Upper lobe of left lung (tissue), 6 donors: ENCODE measurements at regions not wholly inside any gene's neighbourhood (a gene's known extent, or its start where the extent isn't known, plus 50 kb on each side); places are given as distances from the start of the nearest gene placed in this dataset.

Source experiments
- ATAC-seq, 2 donors: fragments of 200-7000 bp; cut with Tn5 transposase; one replicate each; pipeline ENCODE4 v1.9.1; 2022; ENCODE audit warnings: mild to moderate bottlenecking in 2 of 2, moderate library complexity in 2 of 2; ENCODE audit not compliant: low FRiP score in 2 of 2
- DNase-seq, 2 donors: peaks; one replicate each; pipeline ENCODE4 v3.0.0-alpha.2; 2019 to 2020
- H3K27ac ChIP-seq, 4 donors: fragments of 200-600 bp; sonication (generic); one replicate each; pipeline ENCODE4 v1.5.1; 2016 to 2019
- H3K27me3 ChIP-seq, 4 donors: fragments of 200-600 bp; sonication (generic); one replicate each; pipeline ENCODE4 v1.5.1; 2017 to 2019
- H3K36me3 ChIP-seq, 4 donors: fragments of 200-600 bp; sonication (generic); one replicate each; pipeline ENCODE4 v1.5.1; 2016 to 2019
- H3K4me1 ChIP-seq, 4 donors: fragments of 200-600 bp; sonication (generic); one replicate each; pipeline ENCODE4 v1.5.1; 2018 to 2019
- H3K4me3 ChIP-seq, 4 donors: fragments of 200-600 bp; sonication (generic); one replicate each; pipeline ENCODE4 v1.5.1; 2017 to 2019; ENCODE audit warnings: mild to moderate bottlenecking in 2 of 4, moderate library complexity in 1 of 4
- H3K9me3 ChIP-seq, 4 donors: fragments of 200-600 bp; sonication (generic); one replicate each; pipeline ENCODE4 v1.5.1; 2018 to 2019
- CTCF ChIP-seq, 6 experiments: fragments of 450-650 bp in 4 of 6; fragments of 200-600 bp in 2 of 6; sonication (generic) in 2 of 6; IDR thresholded peaks; one replicate each; pipeline ENCODE4 v1.5.1; 2016 to 2019; ENCODE audit warnings: antibody characterized with exemption in 6 of 6
- EP300 ChIP-seq, 4 donors: sonication (generic); formaldehyde crosslinking; IDR thresholded peaks; one replicate each; pipeline ENCODE4 v1.5.1; 2017; ENCODE audit warnings: antibody characterized with exemption in 4 of 4, control low read depth in 2 of 4
- POLR2A ChIP-seq, 4 donors: fragments of 450-650 bp; IDR thresholded peaks; one replicate each; pipeline ENCODE4 v1.5.1; 2016 to 2017; ENCODE audit warnings: antibody characterized with exemption in 4 of 4, mild to moderate bottlenecking in 2 of 4
- POLR2AphosphoS5 ChIP-seq, 2 donors: sonication (generic); formaldehyde crosslinking; IDR thresholded peaks; one replicate each; pipeline ENCODE4 v1.5.1; 2017; ENCODE audit warnings: antibody characterized with exemption in 2 of 2
- WGBS, 2 donors: methylation state at CpG; one replicate each; pipeline ENCODE4 v1.1.5; 2017 to 2018; 5-methylcytosine and 5-hydroxymethylcytosine counted together
- donor health status: DM: no; HTN: no; CAD: no; lungs with moderate emphysema.
- donor health status: DM: no; HTN: yes; CAD: no; lungs with severe emphysema.

GRCh38 chr15:94791008-94791407 lies 559.6 kb downstream of the MCTP2 start:
- 84 to 87% methylated on average over 2 of the region's 2 CpGs for WGBS, 2 donors
- Histone ChIP-seq H3K9me3 (no peaks in the 10 kb centered on the region), H3K4me1 (no peaks in the 10 kb centered on the region), H3K27ac (no peak overlapping the region), H3K27me3 (no peaks in the 10 kb centered on the region), H3K36me3 (no peaks in the 10 kb centered on the region), H3K4me3 (no peak overlapping the region)
- no peak for TF ChIP-seq POLR2A (IDR thresholded peaks at IDR 0.05)
- no peak for TF ChIP-seq CTCF (IDR thresholded peaks at IDR 0.05)
- TF ChIP-seq POLR2AphosphoS5 (IDR thresholded peaks at IDR 0.05): no peak
- TF ChIP-seq EP300 (IDR thresholded peaks at IDR 0.05): no peak
- ATAC-seq: no peak
- no peak for DNase-seq

GRCh38 chr15:94791510-94791909 lies 560.1 kb downstream of the MCTP2 start:
- 76 to 92% methylated on average over 2 of the region's 2 CpGs for WGBS, 2 donors
- Histone ChIP-seq H3K27me3 (no peaks in the 10 kb centered on the region), H3K36me3 (no peaks in the 10 kb centered on the region), H3K9me3 (no peaks in the 10 kb centered on the region), H3K27ac (no peak overlapping the region), H3K4me3 (no peak overlapping the region), H3K4me1 (no peaks in the 10 kb centered on the region)
- ATAC-seq (no peak), DNase-seq (no peak)
- no peak for TF ChIP-seq EP300 (IDR thresholded peaks at IDR 0.05)
- TF ChIP-seq POLR2AphosphoS5 (IDR thresholded peaks at IDR 0.05): no peak
- TF ChIP-seq CTCF (IDR thresholded peaks at IDR 0.05): no peak
- TF ChIP-seq POLR2A (IDR thresholded peaks at IDR 0.05): no peak

- TF ChIP-seq CTCF (IDR thresholded peaks at IDR 0.05): no peak
- no peak for TF ChIP-seq EP300 (IDR thresholded peaks at IDR 0.05)
- no peak for TF ChIP-seq POLR2A (IDR thresholded peaks at IDR 0.05)
- TF ChIP-seq POLR2AphosphoS5 (IDR thresholded peaks at IDR 0.05): no peak
- Histone ChIP-seq H3K27me3 (no peaks in the 10 kb centered on the region), H3K27ac (no peak overlapping the region), H3K9me3 (peaks cover 0 to 3% (median 0%) of the 10 kb centered on the region in 4 donors), H3K4me1 (no peaks in the 10 kb centered on the region), H3K4me3 (no peak overlapping the region), H3K36me3 (no peaks in the 10 kb centered on the region)
- ATAC-seq (no peak), DNase-seq (no peak)
- WGBS, 2 donors: 86 to 88% methylated on average over 2 of the region's 2 CpGs
Measured at GRCh38 chr15:94792196-94792595, 560.8 kb downstream of the MCTP2 start.

GRCh38 chr15:94793207-94793606 lies 561.8 kb downstream of the MCTP2 start:
- Histone ChIP-seq H3K4me3 (no peak overlapping the region), H3K27me3 (no peaks in the 10 kb centered on the region), H3K27ac (no peak overlapping the region), H3K4me1 (no peaks in the 10 kb centered on the region), H3K9me3 (peaks cover 0 to 3% (median under 1%) of the 10 kb centered on the region in 4 donors), H3K36me3 (no peaks in the 10 kb centered on the region)
- DNase-seq: no peak
- no peak for ATAC-seq
- TF ChIP-seq POLR2A (IDR thresholded peaks at IDR 0.05) (no peak), EP300 (IDR thresholded peaks at IDR 0.05) (no peak), POLR2AphosphoS5 (IDR thresholded peaks at IDR 0.05) (no peak), CTCF (IDR thresholded peaks at IDR 0.05) (no peak)
- 70 to 71% methylated on average over 3 of the region's 3 CpGs for WGBS, 2 donors

GRCh38 chr15:94793641-94794040 lies 562.3 kb downstream of the MCTP2 start:
- 66 to 75% methylated on average over 7 of the region's 7 CpGs for WGBS, 2 donors
- DNase-seq (no peak), ATAC-seq (no peak)
- no peak for TF ChIP-seq EP300 (IDR thresholded peaks at IDR 0.05)
- no peak for TF ChIP-seq POLR2A (IDR thresholded peaks at IDR 0.05)
- no peak for TF ChIP-seq CTCF (IDR thresholded peaks at IDR 0.05)
- no peak for TF ChIP-seq POLR2AphosphoS5 (IDR thresholded peaks at IDR 0.05)
- Histone ChIP-seq H3K27me3 (no peaks in the 10 kb centered on the region), H3K27ac (no peak overlapping the region), H3K4me1 (no peaks in the 10 kb centered on the region), H3K9me3 (peaks cover 0 to 5% (median 2%) of the 10 kb centered on the region in 4 donors), H3K4me3 (no peak overlapping the region), H3K36me3 (no peaks in the 10 kb centered on the region)
